Kidney glomerular epithelial cell (primary cell): ENCODE measurements at regions not wholly inside any gene's neighbourhood (a gene's known extent, or its start where the extent isn't known, plus 50 kb on each side); places are given as distances from the start of the nearest gene placed in this dataset.

ENCODE experiments used
- DNase-seq: peaks from one replicate; lab custom pipeline; 2025; lab: John Stamatoyannopoulos, UW

- no peak for DNase-seq
Observed at GRCh38 chr19:30781519-30781918, 409.3 kb downstream of the ZNF536 start.

- no peak for DNase-seq
Observed at GRCh38 chr19:30781047-30781446, 408.9 kb downstream of the ZNF536 start.

- no peak for DNase-seq
Observed at GRCh38 chr19:30780456-30780855, 408.3 kb downstream of the ZNF536 start.

GRCh38 chr19:30780032-30780431 lies 407.8 kb downstream of the ZNF536 start:
- no peak for DNase-seq

DNA sequence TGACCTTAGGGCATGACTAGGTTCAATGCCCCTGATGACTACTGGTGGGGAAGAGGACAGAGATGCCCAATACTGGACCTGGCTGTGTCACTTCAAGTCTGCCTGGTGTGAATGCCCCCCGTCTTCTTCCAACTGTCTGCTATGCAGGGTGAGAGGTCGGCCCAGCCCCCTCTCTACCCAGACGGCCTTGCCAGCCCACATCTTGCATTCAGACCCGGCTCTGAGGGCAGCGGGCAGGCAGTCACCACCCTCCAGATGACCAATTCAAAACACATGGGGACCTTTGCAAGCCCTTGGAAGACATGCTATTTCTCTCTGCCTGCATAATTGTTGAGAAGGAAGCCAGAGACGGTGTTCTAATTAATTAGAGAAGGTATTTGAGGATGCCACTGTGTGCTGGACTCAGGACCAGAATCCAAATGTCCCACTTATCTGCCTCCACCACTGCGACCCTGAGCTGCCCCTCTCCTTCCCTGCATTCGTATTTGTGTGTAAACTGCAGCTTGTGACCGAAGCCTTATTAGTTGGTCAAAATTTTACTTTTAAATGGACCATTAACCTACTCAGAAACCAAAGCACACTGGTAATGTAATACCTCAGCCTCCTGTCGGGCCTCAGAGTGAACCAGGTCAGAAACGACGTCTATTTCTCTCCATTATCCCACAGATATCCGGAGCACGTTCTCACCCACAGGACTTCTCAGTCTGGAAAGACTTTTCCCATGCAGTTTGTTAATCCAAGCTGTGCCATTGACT lies 407.0 kb downstream of the ZNF536 start:
- no peak for DNase-seq

DNA sequence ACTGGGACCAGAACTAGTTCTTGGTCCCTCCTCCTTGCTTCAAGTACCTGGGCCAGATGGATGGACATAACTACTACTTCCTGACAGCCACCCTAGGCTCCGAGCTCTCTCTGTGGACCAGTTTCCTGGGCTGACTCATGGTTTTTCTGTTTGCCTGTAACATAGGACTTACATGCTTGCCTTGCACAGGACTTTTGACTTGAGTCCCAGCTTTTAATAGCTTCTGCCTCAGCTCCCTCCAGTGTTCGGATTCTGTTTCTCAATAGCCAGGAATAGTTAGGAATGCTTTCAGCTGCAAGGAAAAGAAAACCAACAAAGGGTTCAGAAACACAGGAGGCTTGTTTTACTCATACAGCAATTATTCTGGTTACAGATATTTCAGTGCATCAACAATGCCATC lies 405.9 kb downstream of the ZNF536 start:
- DNase-seq, result no peak

GRCh38 chr19:30775956-30776355 lies 403.8 kb downstream of the ZNF536 start:
- DNase-seq, result no peak

GRCh38 chr19:30774252-30774766 lies 402.1 kb downstream of the ZNF536 start:
- DNase-seq, result no peak

DNA sequence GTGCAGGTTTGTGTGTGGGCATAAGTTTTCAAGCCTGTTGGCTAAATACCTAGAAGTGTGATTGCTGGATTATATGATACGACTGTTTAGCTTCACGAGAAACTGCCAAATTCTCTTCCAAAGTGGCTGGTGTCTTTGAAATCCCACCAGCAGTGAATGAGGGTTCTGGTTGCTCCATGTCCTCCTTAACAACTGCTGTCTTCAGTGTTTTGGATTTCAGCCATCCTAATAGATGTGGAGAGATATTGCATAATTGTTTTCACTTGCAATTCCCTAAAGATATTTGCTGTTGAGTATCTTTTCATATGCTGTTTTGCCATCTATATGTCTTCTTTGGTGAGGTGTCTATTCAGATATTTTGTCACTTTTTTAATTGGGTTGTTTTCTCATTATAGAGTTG lies 390.5 kb downstream of the ZNF536 start:
- no peak for DNase-seq

GRCh38 chr19:30760014-30760413 lies 387.8 kb downstream of the ZNF536 start:
- no peak for DNase-seq

GRCh38 chr19:30757837-30758617 lies 385.8 kb downstream of the ZNF536 start:
- no peak for DNase-seq

- no peak for DNase-seq
Observed at GRCh38 chr19:30757104-30757836, 385.1 kb downstream of the ZNF536 start.

DNA sequence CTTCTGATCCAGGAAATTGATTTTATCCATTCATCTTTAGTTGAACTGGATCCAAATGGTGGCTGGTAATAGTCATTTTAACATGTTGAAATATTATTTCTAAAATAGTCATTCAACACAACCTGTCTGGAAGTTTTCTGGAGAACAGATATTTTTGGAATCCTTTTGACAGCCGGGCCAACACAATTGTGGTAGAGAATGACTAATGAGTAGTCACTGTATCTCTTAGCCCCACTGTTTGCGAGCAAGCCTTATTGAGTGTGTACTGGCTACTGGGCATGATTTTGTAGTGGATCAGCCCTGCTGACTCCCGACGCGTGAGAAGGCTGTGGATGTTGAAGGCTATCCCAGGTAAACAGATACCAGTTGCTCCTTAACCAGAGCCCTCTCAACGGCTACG lies 383.4 kb downstream of the ZNF536 start:
- no peak for DNase-seq

- no peak for DNase-seq
Observed at GRCh38 chr19:30754162-30754561, 382.0 kb downstream of the ZNF536 start.

- no peak for DNase-seq
Observed at GRCh38 chr19:30752876-30753275, 380.7 kb downstream of the ZNF536 start.

- no peak for DNase-seq
Observed at GRCh38 chr19:30752201-30752600, 380.0 kb downstream of the ZNF536 start.

GRCh38 chr19:30745476-30745985 lies 373.3 kb downstream of the ZNF536 start:
- no peak for DNase-seq

DNA sequence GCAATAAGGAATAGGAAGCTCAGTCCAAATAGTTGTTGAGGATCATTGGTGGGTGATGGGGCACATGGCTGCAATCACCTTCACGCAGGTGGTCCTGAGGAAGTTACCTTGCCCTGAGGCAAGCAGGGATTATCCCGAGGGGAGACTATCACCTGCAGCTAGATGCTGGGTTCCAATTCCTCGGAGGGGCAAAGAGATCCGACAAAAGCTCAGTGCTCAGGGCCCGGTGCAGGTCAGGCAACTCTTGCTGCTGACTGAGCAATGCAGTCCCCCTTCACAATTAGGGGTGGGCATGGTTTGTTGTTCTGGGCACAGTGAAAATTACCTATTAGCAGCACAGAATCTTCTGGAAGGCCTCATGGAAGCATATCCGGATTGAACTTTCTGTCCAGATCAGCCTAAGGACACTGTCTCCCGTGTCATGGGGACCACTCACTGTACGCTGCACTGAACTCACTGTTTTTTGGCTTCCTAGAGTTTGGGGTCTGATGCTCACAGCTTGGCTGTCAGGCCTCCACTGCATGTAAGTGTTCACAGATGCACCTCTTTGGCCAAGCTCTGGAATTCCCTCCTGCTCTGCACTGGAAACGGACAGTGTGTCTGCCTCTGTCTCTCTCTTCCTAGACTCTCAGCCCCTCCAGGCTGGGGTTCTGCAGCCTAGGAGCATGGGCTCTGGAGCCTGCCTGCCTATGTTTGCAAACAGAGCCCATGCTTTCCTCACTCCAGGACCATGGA lies 372.7 kb downstream of the ZNF536 start:
- DNase-seq, result no peak

GRCh38 chr19:30743702-30744101 lies 371.5 kb downstream of the ZNF536 start:
- no peak for DNase-seq

- no peak for DNase-seq
Observed at GRCh38 chr19:30743011-30743410, 370.8 kb downstream of the ZNF536 start.

GRCh38 chr19:30742406-30742938 lies 370.3 kb downstream of the ZNF536 start:
- DNase-seq, result no peak
